Posterior vena cava (tissue), 2 donors: ENCODE measurements at regions not wholly inside any gene's neighbourhood (a gene's known extent, or its start where the extent isn't known, plus 50 kb on each side); places are given as distances from the start of the nearest gene placed in this dataset.
"Not testable (repeated sequence)": the region's sequence is repeated elsewhere in the genome, so short reads cannot be mapped to it uniquely, and the experiment has no call there.

Experiments
- DNase-seq: peaks from one replicate; pipeline ENCODE4 v3.0.0-alpha.2; 2020; ENCODE audit warnings: low spot score
- intact Hi-C, 2 donors: fragments of 100-400 bp; cut with DNase I; formaldehyde crosslinking; loops; one replicate each; pipeline versions ENCODE4 v1.14.1 to v1.14.2; 2022 to 2023
- donor health status: DM: yes; HTN: yes; CAD: no.
- donor health status: DM: yes; HTN: yes; CAD: no.

DNA sequence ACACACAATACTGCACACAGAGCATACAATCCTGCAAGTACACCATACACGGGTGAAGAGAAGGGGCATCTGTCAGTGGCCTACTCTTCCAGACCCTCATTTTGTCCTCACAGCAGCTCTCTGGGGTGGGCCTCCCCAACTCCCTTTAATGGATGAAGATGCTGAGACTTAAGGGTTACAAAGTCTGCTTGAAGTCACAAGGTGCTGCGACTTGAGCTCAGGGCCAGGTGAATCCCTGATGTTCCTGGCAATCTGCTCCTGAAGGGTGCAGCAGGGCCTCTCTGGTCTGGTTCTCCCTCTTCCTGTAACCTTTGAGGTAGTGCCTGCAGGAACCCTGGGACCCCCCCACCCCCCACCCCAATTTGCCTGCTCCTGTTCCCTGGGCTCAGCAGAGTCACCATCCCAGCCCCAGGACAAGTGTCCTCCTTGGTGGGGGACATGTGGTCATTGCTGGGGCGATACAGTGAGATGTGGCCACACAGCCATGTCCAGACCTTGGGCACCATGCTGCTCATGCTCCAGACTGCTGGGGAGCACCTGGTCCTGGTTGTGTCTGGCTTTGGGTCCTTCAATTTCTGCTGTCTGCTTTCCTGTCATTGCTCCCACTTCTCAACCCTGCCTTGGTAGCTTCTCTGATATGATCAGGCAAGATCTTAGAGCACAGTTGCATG is 107.5 kb downstream of the METRNL start:
- intact Hi-C loops: no loop called here
- DNase-seq: peak; percentile 52

DNA sequence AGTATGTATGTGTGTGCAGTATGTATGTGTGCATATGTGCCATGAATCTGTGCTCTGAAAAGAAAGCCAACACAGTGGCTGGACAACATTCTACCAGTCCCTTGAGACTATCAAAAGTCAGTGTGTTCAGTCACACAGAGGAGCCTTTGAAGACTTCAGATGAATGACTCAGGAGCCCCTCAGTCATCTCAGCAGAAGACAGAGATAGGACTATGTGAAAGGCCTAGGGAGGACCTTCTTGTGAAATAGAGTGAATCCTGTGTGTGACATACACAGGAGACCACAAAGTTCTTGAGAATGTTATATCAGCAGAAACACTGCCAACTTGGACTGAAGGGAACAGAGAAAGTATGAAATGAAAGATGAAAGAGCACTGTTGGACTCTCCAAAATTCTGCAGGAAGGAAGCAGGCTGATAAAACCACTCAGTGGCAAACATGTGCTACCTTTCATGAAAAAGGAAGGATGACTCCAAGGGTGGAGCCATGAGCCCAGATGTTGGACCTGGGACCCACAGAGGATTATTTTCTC is 108.4 kb downstream of the METRNL start:
- intact Hi-C loops: no loop called here
- DNase-seq: no peak

DNA sequence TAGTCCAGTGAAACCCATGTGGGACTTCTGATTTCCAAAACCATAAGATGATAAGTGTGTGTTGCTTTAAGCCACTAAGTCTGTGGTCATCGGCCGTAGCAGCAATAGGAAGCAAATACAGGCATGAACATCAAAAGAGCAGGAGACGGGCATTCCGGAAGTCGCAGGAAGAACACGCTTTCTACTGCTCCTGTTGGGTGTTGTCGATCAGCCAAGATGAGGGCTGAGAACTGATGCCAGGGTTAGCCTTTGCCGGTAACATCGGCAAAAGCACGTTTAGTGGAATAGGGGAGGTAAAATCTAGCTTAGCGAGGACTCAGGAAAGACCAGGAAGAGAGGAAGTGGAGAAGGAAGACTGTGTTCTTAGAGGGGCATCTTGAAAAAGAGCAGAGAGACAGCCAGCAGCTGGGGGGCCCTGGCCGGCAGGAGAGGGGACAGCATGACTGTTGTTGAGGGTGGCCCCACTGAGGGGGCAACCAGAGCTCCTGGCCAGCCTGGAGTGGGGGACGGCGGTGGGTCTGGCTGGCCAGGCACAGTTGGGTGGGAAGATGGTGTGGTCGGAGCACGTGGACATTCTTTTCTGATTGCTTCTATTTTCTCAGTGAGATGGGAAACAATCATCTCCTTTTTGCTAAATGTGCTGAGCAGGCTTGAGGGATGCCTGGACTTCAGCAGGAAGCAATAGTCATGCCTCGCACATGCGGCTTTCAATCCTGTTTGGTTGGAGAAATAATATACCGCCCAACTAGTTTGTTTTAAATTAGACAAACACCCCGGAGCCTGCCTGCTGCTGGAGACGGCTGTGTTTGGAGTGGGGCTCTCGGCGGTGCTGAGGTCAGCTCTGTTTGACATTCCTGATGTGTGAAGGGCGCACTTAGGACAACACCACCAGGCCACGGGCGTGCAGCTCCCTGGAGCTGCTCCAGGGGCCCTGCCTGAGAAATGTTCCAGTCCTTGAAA is 109.9 kb downstream of the METRNL start:
- DNase-seq: peak; percentile 67

DNA sequence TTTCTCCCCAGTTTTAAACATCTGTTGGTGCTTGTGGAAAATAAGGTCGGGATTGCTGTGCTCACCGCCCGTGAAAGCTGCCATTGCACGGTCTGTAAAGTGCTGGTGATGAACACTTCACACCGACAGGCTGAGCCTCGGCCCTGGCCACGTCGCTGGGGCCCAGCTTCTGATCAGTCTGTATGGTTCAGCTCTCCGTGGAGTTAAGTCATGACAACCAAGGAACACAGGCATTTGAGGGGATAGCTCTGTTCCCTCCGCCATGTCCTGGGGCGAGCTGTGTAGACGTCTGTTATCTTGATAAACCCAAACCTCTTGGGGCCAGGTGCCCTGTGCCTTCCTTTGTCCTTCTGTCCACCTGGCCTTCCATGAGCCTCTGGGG is 110.6 kb downstream of the METRNL start:
- DNase-seq: peak; percentile 72
- intact Hi-C loops: no loop called here

More for the DNA sequence above, 109.9 kb downstream of the METRNL start:
- intact Hi-C loops: no loop called here

DNA sequence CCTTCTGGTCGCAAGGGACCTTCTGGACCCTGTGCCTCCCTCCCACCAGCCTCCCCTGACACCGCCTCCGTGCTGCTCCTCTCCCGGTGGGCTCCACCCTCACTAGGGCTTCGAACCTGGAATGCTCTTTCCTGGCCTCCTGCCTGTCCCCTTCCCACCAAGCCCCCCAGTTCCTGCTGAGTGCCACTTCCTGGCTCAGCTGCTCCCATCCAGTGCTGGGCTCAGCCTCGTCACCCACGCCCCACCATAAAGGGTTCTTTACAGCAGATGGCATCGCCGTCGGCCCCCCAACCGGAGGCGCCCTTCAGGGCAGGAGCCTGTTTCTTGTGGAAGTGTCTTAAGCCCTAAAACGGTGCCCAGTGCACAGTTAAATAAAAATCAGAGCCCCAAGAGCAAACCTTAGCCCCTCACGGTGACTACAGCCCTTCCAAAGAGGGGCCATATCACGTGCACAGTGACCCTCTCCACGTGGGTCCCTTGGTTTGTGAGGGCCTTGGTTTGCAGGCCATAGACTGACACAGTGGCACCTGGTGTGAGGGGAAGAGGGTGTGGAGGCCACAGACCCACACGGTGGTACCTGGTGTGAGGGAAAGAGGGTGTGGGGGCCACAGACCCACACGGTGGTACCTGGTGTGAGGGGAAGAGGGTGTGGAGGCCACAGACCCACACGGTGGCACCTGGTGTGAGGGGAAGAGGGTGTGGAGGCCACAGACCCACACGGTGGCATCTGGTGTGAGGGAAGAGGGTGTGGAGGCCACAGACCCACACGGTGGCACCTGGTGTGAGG is 111.4 kb downstream of the METRNL start:
- peak; percentile 68 for DNase-seq
- intact Hi-C loops: no loop called here

DNA sequence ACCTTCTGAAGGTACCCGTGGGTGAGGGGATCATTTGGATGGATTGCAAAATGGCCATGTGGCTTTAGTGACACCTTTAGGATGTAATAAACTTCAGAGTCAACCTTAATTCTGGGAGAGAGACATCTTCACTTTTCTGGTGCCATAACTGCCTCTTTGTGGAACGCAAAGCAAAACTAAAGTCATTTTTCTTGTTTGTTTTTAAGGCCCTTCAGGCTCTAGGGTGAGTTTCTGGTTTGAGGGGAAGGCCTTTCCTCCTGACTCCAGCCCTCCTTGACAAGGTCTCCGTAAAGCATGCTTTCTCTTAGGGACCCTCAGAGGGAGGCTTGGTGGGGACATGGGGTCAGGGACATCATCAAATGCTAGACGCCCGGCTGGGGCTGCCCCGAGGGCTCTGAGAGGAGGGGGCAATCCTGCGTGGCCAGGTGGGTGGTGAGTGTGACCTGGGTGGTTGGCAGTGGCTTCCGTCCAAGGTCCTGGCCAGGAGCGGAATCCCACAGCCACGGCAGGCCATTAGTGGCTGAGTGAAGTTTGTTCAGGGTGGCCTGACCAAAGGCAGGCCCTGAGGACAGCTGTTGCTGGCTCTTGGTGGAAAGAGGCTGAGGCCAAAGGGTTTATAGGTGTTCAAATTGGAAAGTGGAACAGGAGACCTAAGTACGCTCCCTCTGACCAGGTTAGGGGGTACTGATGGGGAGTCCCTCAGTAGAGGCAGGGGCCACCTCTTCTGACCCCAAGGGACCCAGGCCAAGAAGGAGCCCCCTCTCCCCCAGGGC is 112.2 kb downstream of the METRNL start:
- intact Hi-C loops: no loop called here
- peak; percentile 78 for DNase-seq

DNA sequence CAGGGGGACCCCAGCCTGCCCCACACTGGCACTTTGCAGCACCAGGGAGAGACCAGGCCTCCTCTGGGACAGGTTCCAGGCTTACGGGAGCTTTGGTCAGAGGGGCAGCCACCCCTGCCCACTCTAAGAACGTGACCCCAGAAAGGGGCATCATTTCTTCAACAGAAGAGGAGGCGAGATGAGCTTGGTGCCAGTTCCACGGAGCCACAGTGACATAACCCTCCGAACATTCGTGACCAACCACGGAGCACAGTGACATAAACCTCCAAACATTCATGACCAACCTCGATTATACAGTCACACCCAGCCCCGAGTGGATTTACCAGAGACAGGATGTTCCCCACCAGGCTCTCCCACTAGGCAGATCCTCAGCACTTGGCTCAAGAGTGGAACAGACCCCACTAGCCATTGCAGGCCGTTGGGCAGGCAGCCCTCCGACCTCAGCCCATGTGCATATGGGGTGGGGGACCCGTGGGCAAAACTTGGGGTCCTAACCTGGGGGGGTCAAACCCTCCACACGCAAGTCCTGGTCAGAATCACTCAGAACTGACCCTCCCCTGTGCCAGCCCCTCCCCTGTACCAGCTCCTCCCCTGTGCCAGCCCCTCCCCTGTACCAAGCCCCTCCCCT is 112.9 kb downstream of the METRNL start:
- peak; percentile 86 for DNase-seq
- intact Hi-C loops: no loop called here

DNA sequence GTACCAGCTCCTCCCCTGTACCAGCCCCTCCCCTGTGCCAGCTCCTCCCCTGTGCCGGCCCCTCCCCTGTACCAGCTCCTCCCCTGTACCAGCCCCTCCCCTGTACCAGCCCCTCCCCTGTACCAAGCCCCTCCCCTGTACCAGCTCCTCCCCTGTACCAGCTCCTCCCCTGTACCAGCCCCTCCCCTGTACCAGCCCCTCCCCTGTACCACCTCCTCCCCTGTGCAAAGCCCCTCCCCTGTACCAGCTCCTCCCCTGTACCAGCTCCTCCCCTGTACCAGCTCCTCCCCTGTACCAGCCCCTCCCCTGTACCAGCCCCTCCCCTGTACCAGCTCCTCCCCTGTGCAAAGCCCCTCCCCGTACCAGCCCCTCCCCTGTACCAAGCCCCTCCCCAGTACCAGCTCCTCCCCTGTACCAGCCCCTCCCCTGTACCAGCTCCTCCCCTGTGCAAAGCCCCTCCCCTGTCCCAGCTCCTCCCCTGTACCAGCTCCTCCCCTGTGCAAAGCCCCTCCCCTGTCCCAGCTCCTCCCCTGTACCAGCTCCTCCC is 113.5 kb downstream of the METRNL start:
- intact Hi-C loops: not testable (repeated sequence)
- peak; percentile 81 for DNase-seq

DNA sequence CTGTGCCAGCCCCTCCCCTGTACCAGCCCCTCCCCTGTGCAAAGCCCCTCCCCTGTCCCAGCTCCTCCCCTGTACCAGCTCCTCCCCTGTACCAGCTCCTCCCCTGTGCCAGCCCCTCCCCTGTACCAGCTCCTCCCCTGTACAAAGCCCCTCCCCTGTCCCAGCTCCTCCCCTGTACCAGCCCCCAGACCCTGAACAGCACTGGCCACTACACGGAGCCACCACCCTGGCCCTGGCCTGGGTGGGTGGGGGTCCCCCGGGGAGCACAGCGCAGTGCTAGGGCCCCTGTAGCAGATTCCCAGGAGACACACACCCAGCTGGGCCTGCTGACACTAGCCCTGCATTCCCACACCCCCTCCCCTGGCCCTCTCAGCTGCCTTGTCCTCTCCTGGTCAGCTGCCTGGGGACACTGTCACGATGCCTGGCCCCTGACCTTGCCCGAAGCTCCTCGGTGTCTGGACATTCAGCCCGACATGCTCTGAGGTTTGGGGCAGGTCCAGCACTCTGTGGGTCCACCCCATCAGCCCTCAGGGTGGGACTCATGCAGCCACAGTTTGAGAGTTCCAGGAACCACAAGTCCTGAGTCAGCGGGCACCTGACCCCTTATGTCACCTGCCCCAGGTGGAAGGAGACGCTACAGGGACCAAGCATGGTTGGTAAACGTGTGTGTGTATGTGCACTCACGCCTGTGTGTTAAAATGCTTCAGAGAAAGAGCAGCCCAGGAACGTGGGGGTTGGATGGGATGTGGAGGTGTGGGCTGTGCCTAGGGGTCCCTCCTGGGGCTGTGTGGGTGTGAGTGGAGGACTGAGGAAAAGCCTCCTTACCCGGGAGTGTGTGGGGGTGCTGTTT is 114.2 kb downstream of the METRNL start:
- intact Hi-C loops: no loop called here
- peak; percentile 83 for DNase-seq

DNA sequence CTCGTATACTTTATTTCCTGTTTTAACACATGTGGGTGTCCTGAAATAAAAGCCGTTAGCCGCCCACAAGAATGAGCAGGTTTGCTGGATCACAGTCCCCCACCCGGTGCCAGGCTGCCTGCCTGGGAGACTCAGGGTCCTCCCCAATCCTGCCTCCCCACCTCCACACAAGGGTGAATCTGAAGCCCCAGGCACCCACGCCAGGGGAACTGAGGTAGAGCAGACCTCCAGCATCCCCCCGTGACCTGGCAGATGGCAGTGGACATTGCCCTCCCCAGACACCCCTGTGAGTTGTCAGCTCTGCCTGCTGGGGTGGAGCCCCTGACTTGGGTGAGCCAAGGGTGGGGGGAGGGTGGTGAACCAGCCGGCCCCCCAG is 114.8 kb downstream of the METRNL start:
- DNase-seq: peak; percentile 65

DNA sequence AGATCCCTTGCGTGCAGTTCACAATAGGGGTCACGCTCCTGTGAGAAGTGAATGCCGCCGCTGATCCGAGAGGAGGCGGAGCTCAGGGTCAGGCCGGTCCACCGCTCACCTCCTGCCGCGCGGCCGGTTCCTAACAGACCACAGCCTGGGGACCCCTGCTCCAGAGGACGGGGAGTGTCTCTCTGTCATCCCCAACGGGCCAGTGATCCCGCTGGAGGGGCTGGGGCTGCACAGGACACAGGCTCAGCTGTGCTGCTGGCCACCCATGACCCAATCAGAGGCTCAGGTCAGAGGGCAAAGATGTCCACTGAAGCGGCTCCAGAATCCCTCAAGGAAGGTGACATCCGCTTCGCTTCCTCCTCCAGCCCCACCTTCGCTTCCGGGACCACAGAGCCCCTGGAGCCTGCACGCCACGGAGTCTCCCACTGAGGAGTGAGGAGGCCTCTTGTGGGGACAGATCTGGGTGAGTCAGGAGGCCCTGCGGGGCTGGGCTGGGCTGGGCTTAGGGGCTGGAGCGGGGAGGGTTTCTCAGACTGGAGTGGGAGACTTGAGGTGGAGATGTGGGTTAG is 115.4 kb downstream of the METRNL start:
- peak; percentile 82 for DNase-seq
- intact Hi-C loops: no loop called here

More for the DNA sequence above, 114.8 kb downstream of the METRNL start:
- intact Hi-C loops: no loop called here

DNA sequence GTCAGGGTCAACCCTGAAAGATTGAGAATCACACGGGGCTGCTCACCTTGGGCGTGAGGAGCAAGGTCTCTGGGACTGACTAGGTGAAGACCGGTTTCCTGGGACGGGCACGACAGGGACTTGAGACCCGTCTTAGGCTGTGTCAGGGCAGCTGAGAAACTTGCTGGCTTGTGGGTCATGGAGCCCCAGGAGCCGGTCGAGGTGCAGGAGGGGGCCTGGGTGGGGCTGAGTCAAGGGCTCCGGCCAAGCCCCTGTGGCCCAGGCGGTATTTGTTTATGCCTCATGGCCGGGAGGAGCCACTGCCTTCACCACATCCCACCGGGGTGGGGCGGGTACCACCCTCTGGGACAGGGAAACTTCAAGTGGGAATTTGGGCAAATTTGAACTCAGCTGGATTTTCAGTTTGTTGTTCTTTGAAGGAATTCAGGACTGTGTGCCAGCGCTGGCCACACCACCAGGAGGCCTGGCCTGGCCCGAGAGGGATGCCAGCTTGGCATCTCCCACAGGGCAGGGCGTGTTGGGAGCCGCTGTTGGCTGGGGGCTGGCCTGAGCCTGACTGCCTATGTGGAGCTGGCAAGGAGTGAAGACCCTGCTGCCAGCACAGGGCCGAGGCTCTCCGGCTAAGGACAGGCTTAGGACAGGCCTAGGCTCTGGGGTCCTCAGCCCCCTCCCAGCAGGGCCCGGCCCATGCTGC is 116.1 kb downstream of the METRNL start:
- DNase-seq: peak; percentile 91
- intact Hi-C loops: no loop called here

DNA sequence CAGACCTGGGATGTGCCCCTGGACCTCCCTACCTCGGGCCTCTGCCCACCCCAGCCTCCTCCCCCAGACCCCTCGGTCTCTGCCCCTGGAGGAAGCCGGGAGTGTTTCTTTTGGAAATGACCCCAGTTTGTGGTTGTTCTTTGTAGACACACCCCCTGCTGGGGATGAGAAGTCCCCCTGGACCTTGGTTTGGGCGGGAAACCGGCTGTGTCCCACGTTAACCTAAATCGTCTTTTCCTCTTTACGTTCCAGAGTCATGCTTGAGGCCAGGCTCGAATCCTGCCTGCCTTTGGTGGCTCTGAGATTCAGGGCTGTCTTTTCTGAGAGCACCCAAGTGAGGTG is 116.6 kb downstream of the METRNL start:
- intact Hi-C loops: no loop called here
- DNase-seq: peak; percentile 90

DNA sequence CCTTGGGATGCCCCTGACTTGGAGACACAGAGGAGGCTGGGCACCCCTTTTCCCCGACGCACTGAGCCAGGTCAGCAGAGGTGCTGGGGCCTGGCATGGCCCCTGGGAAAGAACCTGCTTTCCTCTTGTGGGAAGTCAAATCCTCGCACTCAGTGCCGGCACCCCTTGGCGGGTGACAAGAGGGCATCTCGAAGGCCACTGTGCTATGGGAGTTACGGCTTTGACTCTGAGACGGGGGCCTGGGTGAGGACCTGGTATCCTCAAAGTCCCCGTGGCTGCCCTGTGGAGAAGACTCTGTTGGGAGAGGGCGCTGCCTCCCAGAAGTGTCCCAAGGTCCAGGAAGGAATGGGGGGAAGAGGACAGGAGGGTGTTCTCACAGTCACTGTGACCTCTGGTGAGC is 117.0 kb downstream of the METRNL start:
- intact Hi-C loops: no loop called here
- no peak for DNase-seq

DNA sequence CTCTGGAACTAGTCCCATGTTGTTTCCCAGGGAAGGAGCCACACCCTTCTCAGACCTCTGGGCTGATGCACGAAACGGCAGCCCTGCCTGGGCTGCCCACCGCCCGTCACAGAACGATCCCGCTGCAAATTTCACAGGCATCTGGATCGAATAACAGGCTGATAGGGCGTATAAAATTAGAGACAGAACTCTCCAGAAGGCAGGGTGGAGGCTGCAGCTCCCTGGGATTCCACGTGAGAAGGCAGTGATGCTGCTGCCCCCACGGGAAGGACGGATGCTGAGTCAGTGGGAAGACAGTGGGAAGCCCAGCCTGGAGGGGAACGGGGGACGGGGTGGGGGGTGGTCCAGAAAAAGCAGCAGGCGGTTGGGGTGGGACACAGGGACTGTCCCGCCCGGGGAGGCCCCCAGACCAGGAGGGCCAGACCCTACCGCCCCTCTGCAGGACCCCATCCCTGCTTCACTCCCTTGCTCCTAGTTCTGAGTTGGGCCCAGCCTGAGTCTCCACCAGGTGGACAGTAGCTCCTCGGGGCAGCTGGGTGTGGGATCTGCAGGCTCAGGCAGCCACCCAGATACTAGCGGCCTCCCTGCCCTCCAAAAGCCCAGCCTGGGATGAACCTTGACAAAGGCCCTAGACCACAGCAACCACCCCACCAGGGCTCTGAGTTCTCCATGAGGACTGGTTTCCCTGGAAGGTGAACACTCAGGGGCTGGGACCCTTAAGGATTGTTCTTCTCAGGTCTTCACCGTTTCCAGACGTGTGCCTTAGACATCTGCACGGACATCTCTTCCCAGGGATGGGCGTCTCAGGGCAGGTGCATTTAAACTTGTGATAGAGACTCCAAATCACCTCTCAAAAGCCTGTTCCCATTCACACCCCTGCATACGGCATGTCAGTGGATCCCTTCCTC is 117.8 kb downstream of the METRNL start:
- peak; percentile 80 for DNase-seq
- intact Hi-C loops: no loop called here
